GM19240 (cell line): ENCODE measurements at regions not wholly inside any gene's neighbourhood (a gene's known extent, or its start where the extent isn't known, plus 50 kb on each side); places are given as distances from the start of the nearest gene placed in this dataset.

Source experiments
- DNase-seq: peaks from one replicate; pipeline ENCODE4 v3.0.0; 2011; ENCODE audit warnings: low spot score; ENCODE audit not compliant: insufficient read length

DNA sequence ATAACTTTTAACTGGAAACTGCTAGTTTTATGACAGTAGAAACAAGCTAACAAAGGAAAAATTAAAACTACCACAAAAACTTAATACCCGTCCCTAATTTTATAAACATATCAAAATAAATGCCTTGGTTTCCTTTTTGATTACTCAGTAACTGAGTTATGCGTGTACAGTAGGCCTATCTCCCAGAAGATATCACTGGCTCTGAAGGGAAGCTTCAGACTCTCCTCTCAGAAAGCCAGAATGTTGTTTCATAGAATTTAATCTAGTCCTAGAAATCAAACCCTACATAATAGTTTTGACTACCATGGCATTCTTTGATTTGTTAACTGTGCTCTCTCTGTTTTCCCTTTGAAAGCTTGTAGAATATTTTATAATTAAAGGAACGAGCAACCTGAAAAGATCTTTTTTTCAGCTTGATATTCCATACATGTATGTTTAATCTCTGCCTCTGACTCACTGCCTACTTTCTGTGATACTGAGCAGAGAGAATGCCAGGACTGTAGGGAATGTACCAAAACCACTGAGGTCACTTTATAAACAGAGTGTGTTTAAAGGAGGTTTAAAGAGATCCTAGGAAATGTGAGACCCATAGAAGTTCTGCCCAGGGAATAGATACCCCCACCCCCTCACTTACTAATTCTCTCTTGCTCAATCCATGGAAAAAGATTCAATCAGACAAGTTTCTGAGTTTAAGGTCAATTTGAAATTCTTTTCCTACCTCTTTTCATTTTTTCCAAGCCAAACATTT lies 311.5 kb downstream of the HDGFL1 start:
- DNase-seq = no peak

DNA sequence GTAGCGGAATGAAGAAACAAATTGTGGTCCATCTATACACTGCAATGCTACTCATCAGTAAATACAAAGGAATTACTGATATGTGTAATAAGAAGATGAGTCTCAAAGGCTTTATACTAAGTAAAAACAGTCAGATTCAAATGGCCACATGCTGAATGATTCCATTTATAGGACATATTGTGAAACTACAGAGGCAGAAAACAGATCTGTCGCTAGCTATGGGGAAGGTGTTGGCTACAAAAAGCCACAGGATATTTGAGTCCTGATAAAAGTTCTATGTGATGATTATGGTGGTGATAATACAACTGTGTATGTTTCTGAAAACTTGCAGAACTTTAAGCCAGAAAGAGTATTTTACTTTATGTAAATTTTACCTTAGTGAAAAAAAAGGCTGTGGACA lies 313.2 kb downstream of the HDGFL1 start:
- no peak for DNase-seq

DNA sequence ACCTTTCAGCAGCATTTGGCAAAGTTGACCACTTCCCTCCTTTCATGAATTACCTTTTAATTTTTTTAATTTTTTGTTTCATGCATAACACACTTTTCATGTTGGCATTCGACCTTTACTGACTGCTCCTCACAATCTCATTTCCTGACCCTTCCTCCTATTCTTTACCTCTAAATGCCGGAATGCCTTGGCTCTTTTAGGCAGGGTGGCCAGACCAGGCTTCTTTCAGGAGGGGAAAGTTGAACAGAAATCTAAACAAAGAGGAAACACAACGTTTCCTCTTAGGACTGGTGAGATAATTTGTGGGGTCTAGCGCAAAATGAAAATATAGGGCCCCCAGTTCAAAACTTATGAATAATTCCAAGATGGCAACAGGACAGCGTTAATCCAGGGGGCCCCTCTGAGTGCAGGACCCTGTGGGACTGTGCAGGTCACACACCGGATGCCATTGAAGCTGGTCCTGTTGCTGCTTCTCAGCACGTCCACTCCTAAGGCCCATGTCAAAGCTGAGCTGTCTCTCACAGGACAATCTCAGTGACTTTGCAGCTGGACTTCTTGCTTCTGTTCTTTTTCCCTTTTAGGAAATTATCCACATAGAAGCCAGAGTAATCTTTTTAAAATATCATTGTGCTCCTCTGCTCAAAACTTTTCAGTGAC lies 313.8 kb downstream of the HDGFL1 start:
- no peak for DNase-seq

DNA sequence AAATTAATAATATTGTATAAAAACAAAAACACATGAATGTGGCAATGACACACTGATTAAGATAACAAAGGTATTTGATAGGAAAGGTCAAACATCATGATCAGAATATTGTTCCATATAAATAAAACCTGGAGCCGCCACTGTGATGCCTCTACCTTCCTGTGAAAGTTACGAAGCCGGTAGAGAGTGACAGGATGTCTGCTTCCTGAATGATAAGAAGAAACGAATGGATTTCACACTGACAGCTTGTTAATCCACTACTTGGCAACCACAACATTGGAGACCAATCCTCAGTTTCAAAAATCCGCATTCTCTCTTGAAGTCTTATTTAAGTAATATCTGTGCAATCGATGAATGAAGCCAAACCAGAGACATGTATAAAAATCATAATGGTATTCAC lies 315.1 kb downstream of the HDGFL1 start:
- no peak for DNase-seq

DNA sequence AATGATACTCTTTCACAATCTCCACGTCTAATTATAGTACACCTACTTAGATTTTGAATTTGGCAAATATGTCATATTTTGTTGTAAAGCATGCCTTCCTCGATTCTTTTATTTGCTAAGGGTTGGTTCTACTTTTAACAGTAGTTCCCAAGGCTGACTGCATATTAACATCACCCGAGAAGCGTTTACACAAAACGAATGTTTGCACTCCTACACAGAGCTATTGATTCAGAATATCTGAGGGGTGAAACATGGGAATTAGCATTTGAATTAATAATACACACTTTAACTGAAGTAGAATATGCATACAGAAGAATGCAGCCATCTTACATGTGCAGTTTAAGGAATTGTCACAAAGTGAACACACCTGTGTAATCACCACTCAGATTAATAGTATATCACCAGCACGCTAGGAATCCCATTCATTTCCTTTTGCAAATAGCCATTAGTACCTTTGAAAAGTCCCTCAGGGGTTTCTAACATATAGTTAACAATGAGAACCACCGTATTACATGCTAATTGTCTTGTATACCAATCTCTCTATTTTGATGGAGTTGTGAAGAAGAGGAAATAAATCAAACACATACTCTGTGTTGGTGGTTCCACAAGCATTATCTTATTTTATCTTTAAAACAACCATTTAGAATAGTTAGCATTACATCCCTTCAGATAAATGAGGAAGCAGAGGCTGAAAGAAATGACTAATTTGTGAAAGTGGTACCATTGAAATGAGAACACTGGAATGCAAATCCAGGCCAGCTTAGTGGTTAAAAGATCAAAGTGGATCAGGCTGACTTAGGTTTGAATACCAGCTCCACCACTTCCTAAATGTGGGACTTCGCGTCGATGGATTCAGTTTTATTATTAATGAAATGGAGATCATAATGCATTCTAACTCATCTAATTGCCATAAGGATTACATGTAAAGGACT lies 317.6 kb downstream of the HDGFL1 start:
- no peak for DNase-seq

DNA sequence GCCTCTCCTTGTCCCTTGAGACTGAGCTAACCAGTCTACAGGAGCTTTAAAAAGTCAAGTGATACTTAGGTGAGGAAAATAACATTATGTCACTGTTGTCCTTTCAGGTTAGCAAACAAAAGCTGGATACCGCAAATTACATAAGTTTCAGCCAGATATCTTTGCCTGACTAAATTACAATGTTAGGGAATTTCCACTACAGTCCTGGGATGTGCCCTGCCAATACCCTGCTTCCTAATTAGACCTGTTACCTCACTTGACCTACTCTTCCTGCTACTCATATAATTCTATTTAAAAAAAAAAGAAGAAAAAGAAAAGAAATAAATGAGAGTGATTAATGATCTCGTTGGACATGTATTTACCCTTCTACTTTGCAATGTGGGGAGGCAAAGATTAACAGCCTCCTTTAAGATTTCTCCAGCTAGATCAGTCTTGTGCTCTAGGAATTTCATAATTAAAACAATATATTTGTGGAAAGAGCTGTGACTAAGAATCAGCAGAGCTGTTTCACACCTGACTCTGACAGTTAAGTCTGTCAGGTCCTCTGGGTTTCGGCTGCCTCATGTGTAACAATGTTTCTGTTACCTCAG lies 318.9 kb downstream of the HDGFL1 start:
- no peak for DNase-seq

DNA sequence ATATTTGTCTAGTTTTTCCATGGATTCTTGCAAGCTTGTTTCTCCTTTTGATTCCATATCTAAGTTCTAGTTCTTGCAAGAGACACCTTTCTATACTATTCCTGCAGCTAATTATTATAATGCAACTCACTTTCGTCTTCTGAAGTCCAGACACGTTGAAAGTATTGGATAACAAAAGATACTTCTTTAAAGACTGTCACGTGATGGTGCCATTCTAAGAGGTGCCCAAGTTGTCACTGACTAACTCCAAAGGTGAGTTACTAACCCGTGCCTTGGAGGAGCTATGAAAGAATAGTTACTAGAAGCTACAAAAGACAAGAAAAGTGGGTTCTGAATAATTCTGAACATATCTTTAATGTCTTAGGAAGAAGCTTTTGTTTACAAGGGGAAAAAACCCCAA lies 322.6 kb downstream of the HDGFL1 start:
- DNase-seq = no peak

DNA sequence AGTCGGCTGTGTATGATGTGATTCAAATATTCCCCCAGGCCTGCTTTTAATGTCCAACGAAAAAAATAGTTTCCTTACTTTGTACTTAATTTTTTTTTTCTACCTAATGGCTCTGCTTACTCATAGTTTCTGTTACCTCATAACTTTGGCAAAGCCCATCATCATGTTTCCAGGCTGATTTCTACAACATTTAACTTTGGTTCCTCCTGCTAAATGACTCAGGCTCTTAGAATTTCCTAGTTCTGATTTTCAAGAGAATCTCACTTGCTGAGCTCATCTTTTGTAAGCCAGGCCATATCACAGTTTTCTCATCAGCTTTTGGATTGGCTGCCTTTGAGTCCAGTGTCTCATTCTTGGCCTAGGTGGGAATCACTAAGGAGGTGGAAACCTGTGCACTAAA lies 323.1 kb downstream of the HDGFL1 start:
- DNase-seq = no peak

DNA sequence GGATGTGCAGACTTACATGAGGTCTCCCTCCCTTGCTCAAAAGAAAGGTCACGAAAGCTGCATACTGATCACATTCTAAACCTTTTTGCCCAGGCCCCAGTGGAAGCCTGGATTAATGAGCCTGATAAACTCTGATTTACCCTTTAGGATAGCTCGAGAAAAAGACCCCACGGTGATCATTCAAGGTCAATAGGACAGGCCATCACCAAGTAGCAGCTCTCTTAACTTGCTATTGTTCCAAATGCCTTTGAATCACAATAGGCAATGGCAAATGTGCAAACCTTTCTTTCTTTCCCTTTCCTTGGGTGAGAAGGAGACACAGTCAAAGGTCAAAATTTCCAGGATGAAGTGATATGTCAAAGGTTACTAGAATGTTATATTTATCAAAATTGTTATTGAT lies 327.3 kb downstream of the HDGFL1 start:
- DNase-seq = no peak

DNA sequence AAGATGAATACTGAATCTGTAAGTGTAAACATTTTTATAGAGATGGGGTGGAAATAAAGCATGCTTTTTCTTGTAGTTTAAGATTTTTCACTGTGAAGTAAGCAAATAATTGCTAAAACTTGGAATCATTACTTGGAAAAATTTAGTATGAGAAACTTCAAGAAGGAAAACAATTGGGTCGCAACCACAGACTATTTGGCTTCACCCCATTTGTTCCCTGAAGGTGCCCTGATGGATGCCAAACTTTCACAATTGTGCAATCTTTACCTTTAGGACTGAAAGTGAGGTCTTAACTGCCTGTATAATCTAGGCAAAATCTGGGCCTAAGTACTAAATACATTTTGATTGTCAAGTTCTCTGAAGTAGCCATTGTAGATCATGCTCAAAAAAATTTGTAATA lies 330.1 kb downstream of the HDGFL1 start:
- DNase-seq = no peak

DNA sequence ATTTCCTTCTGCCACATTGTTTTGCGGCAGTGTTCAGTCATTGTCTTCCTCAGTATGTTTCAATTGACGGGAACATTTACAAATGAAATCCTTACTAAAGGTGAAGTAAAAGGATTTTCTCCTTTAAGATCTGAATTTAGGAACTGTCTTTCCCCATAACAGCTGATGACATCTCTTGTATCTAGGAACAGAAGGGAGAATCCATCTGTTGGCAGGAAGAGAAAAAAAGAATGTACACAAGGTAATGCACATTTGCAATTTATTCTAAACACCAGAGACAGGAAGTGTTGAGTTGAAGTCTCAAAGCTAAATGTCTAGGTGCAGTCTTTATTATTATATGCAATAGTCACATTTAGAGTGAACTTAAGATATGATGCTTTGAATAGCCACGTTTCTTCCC lies 334.5 kb downstream of the HDGFL1 start:
- DNase-seq = no peak

DNA sequence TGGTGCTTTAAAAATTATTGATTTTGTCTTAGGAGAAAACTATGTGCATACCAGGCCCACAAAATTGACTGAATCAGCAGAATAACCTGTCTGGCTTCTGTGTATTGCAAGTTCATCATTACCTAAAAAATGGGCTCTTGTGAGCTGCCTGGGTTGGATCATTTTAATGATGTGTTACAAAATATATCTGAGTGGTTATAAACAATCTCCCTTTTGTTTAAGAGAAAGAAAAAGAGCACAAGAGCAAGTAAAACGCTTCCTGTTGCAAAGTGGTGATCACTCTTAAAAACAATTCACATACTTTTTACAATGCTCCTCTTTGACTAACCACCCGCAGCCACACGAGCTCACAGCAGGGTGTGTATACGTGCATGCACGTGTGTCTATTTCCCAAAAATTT lies 335.1 kb downstream of the HDGFL1 start:
- DNase-seq = no peak

DNA sequence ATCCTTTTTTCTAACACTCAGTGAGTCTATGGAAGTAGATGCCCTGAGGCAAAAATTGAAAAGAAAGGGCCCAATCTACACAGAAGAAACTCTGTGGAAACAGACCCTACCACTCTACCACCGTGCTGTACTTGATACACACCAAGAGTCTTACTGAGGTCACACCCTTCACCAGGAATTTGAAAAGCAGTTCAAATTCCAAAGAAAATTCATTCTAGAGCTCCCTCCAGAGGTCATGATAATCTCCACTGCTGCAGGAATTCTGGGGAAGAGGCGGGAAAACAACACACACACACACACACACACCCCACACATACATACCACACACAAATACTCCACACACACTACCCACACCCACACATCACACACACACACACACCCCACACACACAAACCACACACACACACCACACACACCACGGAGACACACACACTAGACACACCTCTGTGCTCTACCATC lies 336.8 kb downstream of the HDGFL1 start:
- DNase-seq = no peak

DNA sequence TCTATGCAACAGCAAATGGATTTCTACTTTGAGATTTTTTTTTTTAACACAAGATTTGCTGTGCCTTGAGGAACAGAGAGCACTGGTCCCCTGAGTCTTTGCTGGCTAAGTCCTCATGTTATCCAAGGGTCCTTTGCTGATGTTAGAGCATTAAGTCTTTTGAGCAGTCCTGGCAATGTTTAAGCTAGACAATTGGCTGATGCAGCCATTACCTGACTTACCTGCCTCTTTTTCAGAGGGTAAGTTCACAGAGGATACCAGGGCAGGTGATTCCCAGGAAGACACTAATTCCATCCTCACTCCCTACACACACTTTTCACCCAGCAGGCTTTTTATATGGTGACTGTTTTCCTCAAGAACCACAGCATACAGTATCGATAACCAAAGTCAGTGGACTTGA lies 337.7 kb downstream of the HDGFL1 start:
- DNase-seq = no peak

DNA sequence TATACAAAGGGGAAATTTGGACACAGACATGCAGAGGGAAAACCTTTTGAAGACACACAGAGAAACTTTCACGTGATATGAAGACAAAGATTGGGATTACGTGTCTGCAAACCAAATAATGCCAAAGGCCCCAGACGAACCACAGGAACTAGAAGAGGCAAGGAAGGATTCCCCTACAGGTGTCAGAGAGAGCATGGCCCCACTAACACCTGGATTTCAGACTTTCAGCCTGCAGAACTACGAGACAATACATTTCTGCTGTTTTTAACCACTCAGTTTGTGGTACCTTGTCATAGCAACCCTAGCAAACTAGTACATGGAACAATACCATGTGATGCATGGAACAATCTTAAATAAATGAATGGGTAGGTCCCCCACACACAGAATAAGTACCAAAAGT lies 341.0 kb downstream of the HDGFL1 start:
- no peak for DNase-seq

DNA sequence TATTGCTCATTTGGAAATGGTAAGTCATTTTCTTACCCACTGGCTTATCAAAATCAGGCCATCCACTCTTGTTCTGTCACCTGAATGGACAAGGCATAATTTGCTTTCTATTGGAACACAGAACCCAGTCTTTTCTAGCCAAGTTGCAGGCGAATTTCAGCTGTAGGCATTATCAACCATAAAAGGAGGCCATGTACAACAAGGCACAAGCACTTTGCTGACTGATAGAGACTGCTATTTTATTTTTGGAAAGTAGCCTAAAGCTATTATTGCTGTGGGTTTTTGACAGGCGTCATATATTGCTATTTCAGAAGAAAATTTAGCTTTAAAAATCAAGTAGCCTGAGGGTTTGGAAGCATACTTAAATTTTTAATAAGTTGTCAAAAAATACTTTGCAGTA lies 344.2 kb downstream of the HDGFL1 start:
- no peak for DNase-seq

DNA sequence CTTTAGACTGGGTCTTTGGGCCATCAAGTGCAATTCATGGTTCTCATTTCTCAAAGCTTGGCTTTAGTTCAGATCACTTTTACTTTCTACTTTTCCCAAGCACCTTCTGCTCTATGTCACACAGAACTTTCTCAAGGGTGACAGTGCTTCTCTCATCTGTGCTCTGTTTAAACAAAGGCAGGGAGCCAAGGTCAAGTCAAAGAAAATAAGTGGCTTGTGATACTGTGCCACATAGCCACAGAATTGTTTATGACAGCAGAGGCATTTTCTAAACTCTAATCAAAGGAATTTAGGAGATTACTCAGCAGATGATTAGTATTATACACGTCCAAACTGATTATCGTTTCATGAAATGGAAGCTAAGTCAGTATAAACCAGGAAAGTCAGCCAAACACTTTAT lies 348.0 kb downstream of the HDGFL1 start:
- no peak for DNase-seq

DNA sequence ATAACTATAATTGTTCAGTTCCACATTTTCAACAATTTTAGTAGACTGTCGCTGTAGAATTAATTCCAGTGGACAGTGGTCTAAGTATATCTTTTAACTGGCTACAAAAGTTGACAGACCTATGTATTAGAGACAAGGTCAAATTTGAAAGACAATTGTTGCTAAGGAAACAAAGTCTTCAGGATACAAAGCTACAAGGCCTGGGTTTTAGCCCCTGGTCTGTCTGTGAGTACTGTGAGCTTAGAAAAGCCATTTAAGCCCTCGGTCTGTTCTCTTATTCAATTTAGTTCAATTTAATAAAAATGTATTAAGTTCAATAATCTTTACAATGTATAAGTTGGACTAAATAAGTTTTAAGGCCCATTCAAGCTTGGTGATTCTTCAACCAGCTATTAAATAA lies 352.5 kb downstream of the HDGFL1 start:
- no peak for DNase-seq

DNA sequence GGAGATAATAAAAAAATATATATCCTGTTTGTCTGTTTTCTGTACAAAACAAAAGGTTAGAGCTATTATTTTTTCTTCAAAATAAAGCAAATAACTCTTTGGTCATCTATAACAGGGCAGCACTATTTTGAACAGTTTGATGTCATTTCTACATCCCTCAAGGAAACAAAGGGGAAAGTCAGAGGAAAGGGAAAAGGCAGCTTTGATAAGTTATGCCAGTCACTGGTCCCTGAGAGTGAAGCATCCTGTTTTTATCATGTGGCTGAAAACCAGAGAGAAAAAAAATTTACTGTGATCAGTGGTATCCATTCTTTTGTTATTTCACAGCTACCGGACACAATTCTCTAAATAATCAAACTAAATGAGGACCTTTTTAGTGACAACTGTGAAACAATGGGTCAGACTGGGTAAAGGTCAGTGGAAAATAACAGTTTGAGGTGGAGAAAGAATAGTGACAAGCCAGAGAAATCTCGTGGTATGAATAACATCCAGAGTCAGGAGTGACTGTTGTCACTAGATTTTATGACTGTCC lies 356.0 kb downstream of the HDGFL1 start:
- DNase-seq = no peak

DNA sequence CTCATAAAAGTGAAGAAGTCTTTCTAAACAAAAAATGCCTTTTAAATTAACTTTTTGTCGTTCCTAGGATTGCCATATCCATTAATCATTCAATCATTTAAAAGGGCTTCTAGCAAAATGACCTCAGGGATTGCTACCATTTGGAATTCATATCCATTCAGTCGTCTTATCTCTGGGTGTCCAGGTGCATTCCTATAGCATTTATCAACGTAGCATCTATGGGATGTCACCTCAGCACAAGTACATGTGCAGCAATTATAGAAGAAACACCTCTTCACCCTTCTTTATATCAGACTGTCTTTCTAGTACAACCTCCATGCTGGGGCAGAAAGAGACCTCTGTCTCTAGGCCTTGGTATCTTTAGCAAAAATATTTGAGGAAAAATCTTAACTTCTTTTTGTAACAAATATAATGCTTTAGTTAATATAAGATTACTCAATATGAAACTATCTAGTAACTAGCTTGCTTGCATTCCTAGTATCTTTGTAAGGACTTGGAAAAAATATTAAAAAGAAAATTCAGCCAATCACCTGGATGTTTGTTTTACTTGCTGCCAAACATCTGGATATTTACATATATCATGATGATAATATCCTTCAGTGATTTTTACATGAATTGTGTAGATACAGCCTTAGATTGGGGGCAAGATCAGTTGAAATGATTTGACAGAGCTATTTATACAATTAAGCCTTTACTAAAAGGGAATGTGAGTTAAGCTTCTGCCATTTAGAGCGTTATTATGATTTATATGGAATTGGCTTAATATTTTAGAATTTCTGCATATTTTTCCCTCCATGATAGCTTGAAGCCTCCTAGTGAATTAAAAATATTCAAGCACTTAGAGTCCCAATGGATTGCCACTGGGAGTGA lies 356.8 kb downstream of the HDGFL1 start:
- DNase-seq = no peak
